SH-SY5Y (cell line): ENCODE measurements at regions not wholly inside any gene's neighbourhood (a gene's known extent, or its start where the extent isn't known, plus 50 kb on each side); places are given as distances from the start of the nearest gene placed in this dataset.
A peak's percentile ranks its signal among the peaks of the same experiment; 100 is the strongest.

Source experiments
- GATA2 ChIP-seq: IDR thresholded peaks from 2 replicates; pipeline ENCODE4 v1.6.1; 2011; ENCODE audit warnings: mild to moderate bottlenecking, low read depth, low read length
- GATA3 ChIP-seq: IDR thresholded peaks from 2 replicates; pipeline ENCODE4 v1.6.1; 2011; ENCODE audit warnings: low read depth, mild to moderate bottlenecking, low read length, moderate library complexity

DNA sequence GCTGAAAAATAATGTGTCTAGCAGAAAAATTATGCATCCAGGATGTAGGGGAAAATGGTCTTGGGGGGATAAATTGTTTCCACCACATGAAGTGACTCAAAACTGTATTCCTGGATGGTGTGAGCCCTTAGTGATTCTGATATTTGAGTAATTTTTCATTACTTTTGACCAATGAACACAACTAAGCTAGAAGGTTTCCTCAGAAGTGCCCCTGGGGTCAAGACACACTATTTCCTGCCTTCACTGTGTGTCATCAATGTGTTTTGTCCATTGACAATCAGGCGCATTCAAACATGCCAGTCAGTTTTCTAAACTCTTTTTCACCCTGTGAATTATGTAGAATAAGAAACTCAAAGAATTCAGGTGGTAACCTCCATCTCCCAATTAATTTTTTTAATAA is 130.5 kb upstream of the REG3G start:
- TF ChIP-seq GATA3, result no peak
- no peak for TF ChIP-seq GATA2

DNA sequence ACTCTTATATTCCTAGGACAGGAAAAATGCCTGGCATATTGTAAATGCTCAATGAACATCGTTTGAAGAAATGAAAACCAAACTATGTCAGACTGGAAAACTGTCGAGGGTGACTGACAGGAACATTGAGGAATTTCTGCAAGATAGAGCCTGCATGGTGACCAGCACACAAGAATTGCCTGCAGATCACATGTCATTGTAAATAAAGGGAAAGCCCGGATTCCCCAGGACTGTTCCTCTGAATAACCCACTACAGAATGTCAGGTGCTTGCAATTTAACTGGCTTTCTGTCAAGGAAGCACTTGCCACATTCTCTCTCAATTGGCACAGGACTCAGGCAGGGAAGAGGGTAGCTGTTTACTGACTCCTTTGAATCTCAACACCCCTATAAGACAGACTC is 129.0 kb upstream of the REG3G start:
- TF ChIP-seq GATA3, result no peak

DNA sequence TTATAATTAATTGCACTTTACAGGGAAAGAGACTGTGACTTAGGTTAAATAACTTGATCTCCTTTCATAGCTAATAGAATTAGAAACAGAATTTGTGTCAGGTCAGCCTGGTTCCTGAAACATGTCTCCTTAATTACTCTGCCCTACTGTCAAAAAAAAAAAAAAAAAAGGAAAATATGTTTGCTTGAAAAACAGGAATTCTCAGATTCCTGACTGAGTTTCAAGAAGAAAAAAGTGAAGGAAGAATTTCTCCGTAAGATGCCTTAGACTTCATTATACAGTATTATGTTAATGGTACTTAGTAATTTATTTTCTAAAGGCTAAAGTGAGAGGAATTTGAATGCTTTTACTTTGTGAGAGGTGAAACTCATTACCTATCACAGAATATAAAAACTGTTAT is 118.4 kb upstream of the REG3G start:
- no peak for TF ChIP-seq GATA2
- TF ChIP-seq GATA3, result no peak

DNA sequence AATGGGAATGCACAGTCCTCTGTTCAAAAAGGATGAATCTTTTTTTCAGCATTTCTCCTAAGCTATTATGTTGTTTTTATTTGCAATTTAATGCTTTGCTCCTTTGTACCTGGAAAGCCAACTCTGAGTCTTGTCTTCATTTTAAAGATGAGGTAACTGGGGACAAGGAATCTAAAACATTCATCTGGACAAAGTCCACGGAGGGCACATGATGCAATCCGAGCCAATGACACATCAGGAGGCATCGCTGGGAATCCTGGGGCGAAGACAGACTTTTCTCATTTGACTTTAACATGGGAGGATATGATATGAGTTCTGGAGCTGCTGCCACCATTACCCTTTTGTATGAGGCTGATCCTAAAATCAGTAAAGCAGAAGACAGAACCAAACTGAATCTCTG is 116.5 kb upstream of the REG3G start:
- TF ChIP-seq GATA2, result no peak

DNA sequence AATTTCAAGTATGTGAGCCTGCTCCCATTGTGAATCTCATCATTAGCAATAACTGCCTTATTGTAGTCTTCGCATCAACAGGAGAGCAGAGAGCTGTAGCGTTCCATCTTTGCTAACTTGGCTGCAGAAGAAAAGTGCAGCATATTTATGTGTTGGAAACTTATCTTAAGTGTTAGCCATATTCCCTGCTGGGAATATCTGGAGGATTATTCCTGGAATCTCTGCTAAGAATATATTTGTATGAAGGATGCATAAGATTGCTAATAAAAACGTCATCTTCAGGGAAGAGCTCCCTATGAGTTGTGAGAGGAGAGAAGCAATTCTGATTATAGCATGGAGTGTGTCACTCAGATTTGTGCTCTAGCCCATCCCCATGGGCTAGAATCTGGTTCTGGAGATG is 115.1 kb upstream of the REG3G start:
- no peak for TF ChIP-seq GATA2
- TF ChIP-seq GATA3, result no peak

DNA sequence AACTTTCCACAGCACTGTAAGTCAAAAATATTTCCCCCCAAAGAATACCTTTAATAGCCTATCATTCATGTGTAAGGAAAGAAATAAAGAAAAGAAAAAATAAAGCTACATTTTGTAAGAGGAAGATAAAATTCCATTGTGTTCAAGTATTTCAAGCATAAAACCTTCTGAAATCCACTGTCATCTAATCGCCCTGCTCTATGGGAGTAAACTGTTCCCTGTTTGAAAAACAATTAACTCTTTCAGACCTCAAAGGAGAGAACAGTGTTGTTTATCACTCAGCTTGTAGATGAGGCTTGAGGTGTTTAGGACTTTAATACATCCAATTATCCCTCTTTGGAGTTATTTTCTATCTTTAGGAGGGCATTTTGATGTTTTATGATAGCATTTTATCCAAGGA is 112.2 kb upstream of the REG3G start:
- TF ChIP-seq GATA2, result no peak

GRCh38 chr2:78925258-78925657 is 100.2 kb upstream of the REG3G start:
- TF ChIP-seq GATA2 (no peak), GATA3 (no peak)

DNA sequence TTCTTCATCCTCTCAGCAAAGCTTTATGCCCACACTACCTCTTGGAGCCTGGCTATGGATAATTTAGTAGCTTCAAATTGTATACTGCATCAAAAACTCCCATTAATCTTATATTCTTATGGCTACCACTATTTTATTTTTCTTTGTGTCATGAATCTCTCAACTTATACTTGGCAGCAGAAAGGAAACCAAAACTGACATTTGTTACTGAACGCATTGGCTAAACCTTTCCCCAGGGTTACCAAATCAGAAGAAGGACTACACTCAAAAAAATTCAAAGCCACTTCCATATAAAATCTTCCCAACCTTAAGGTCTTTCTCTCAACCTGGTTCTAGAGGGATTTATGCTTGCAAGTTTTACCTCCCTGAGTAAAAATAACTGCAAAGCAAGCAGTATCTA is 97.0 kb upstream of the REG3G start:
- TF ChIP-seq GATA2 (no peak), GATA3 (no peak)

GRCh38 chr2:78940998-78941397 is 84.5 kb upstream of the REG3G start:
- no peak for TF ChIP-seq GATA2
- TF ChIP-seq GATA3, result no peak

DNA sequence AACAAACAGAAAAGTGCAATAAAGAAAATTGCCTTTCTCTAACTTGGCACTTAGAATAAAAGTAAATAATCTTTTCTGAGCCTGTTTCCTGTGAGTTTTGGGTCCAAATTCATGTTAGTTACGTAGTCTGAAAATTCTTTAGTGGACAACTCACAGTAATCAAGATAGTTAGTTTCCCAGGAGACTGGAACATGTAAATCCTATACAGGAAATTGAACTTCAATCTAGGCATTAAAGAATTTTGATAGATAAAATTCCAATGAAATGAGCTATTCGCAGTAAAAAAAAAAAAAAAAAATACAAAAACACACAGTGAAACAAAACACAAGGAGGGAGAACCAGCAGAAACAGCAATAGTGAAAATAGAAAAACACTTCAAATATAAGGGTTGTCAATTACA is 83.8 kb upstream of the REG3G start:
- no peak for TF ChIP-seq GATA2
- no peak for TF ChIP-seq GATA3

DNA sequence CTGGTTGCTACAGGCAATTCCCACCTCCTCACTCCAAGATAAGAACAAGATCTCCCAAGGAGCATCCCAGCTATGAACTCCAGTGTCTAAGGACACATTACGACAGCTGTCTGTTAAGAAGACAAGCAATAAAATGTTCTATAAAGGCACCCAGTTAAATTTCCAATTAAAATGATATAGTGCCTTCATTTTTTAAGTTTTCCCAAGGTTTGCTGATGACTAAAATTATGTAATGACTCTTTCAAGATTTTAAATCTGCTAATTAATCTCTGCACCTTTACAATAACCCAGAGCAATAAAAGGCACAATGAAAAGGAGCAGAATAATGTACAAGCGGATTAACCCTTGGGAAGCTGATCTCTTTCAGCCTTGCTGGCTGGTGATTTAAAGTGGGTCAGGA is 61.6 kb upstream of the REG3G start:
- TF ChIP-seq GATA2, result no peak
- no peak for TF ChIP-seq GATA3

- no peak for TF ChIP-seq GATA2
- no peak for TF ChIP-seq GATA3
Observed at GRCh38 chr2:78967294-78967693, 58.2 kb upstream of the REG3G start.

GRCh38 chr2:78973630-78974029 is 51.9 kb upstream of the REG3G start:
- peak; percentile 47; the same call in 1 of the 2 replicates for TF ChIP-seq GATA3
- TF ChIP-seq GATA2, result peak; percentile 35; the same call in 1 of the 2 replicates
